B cell (primary cell): ENCODE measurements at regions not wholly inside any gene's neighbourhood (a gene's known extent, or its start where the extent isn't known, plus 50 kb on each side); places are given as distances from the start of the nearest gene placed in this dataset.

Source experiments
- ATAC-seq: fragments of 200-7000 bp; cut with Tn5 transposase; one replicate; pipeline ENCODE4 v1.10.0; 2021; ENCODE audit warnings: low read depth, mild to moderate bottlenecking, moderate number of reproducible peaks, moderate library complexity
- CTCF ChIA-PET: fragments of 350-600 bp; sonication (Branson Sonifier 250); formaldehyde crosslinking; loops from one replicate; lab custom pipeline; 2021; ENCODE audit warnings: antibody characterized with exemption, inconsistent platforms; lab: Charles Lee
- POLR2A ChIA-PET: fragments of 350-600 bp; sonication (Branson Sonifier 250); formaldehyde crosslinking; loops from one replicate; lab custom pipeline; 2021; ENCODE audit warnings: antibody characterized with exemption; lab: Charles Lee
- DNase-seq: peaks from one replicate; pipeline ENCODE4 v3.0.0; 2013
- H2AFZ ChIP-seq: 2 replicates; pipeline ENCODE4 v1.6.1; 2012; ENCODE audit warnings: mild to moderate bottlenecking, low read depth, low read length; ENCODE audit not compliant: insufficient read depth, poor library complexity, severe bottlenecking
- H3K27ac ChIP-seq, 2 donors: 1 replicate in 1 of 2; 2 replicates in 1 of 2; pipeline ENCODE4 v1.5.1; 2012 to 2013; ENCODE audit warnings: low read length in 2 of 2, mild to moderate bottlenecking in 2 of 2, moderate library complexity in 1 of 2
- H3K27me3 ChIP-seq, 4 experiments: fragments of 200-600 bp in 1 of 4; sonication (generic) in 1 of 4; replicated peaks in 1 of 4; 1 replicate in 2 of 4; 2 replicates in 2 of 4; pipeline versions ENCODE4 v1.6.1 to v1.7.0; 2013 to 2016; ENCODE audit warnings: low read length in 3 of 4, mild to moderate bottlenecking in 2 of 4, mixed read lengths in 1 of 4, moderate library complexity in 1 of 4; ENCODE audit not compliant: insufficient read depth in 4 of 4, control insufficient read depth in 3 of 4; ENCODE audit errors: control extremely low read depth in 1 of 4
- H3K36me3 ChIP-seq, 2 experiments: replicated peaks in 1 of 2; 1 replicate in 1 of 2; 2 replicates in 1 of 2; pipeline versions ENCODE4 v1.6.1 to v1.7.1; 2013; ENCODE audit warnings: low read length in 1 of 2; ENCODE audit not compliant: insufficient read depth in 2 of 2, control insufficient read depth in 1 of 2; ENCODE audit errors: control extremely low read depth in 1 of 2, extremely low read depth in 1 of 2
- H3K4me1 ChIP-seq, 2 donors: fragments of 200-600 bp in 1 of 2; sonication (generic) in 1 of 2; 1 replicate in 1 of 2; 2 replicates in 1 of 2; pipeline versions ENCODE4 v1.5.1 to v1.6.1; 2013 to 2017; ENCODE audit warnings: low read length in 2 of 2; ENCODE audit not compliant: control insufficient read depth in 2 of 2, insufficient read depth in 2 of 2
- H3K4me2 ChIP-seq: replicated peaks from 2 replicates; pipeline ENCODE3; 2012; ENCODE audit warnings: mild to moderate bottlenecking, low read depth, low read length; ENCODE audit not compliant: poor library complexity, severe bottlenecking
- H3K4me3 ChIP-seq, 5 experiments: fragments of 200-600 bp in 1 of 5; sonication (generic) in 1 of 5; 1 replicate in 3 of 5; 2 replicates in 2 of 5; pipeline versions ENCODE4 v1.5.1 to v1.7.0; 2011 to 2016; ENCODE audit warnings: low read length in 4 of 5, mild to moderate bottlenecking in 4 of 5, low read depth in 2 of 5, control low read depth in 1 of 5, moderate library complexity in 1 of 5; ENCODE audit not compliant: insufficient read depth in 1 of 5; ENCODE audit errors: control extremely low read depth in 1 of 5, extremely low read depth in 1 of 5
- H3K79me2 ChIP-seq: fragments of 200-600 bp; sonication (generic); one replicate; pipeline ENCODE4 v1.6.0; 2016; ENCODE audit warnings: low read length; ENCODE audit not compliant: control insufficient read depth, insufficient read depth
- H3K9ac ChIP-seq: fragments of 200-600 bp; sonication (generic); 2 replicates; pipeline ENCODE4 v1.6.1; 2017; ENCODE audit warnings: mild to moderate bottlenecking, low read length, moderate library complexity
- H3K9me3 ChIP-seq, 3 donors: one replicate each; pipeline versions ENCODE4 v1.6.1 to v1.7.1; 2013; ENCODE audit warnings: low read length in 2 of 3; ENCODE audit not compliant: control insufficient read depth in 2 of 3, insufficient read depth in 1 of 3; ENCODE audit errors: control extremely low read depth in 1 of 3
- H4K20me1 ChIP-seq: 2 replicates; pipeline ENCODE4 v1.6.0; 2012; ENCODE audit warnings: mild to moderate bottlenecking, low read length; ENCODE audit not compliant: insufficient read depth, control insufficient read depth, poor library complexity, severe bottlenecking
- H3K27ac Mint-ChIP-seq: one replicate; pipeline ENCODE4 v1.8.0; 2021; ENCODE audit warnings: mixed read lengths
- H3K27me3 Mint-ChIP-seq: one replicate; pipeline ENCODE4 v1.8.0; 2021; ENCODE audit warnings: mixed read lengths
- H3K4me1 Mint-ChIP-seq: one replicate; pipeline ENCODE4 v1.8.0; 2021; ENCODE audit warnings: mixed read lengths
- H3K4me3 Mint-ChIP-seq: one replicate; pipeline ENCODE4 v1.8.0; 2021; ENCODE audit warnings: mixed read lengths
- H3K9me3 Mint-ChIP-seq: one replicate; pipeline ENCODE4 v1.8.0; 2022; ENCODE audit warnings: mixed read lengths; ENCODE audit not compliant: insufficient read depth
- EZH2 ChIP-seq: IDR thresholded peaks from 2 replicates; pipeline ENCODE4 v1.6.1; 2012; ENCODE audit warnings: borderline replicate concordance, low read depth, mild to moderate bottlenecking, moderate library complexity, low read length; ENCODE audit not compliant: insufficient read depth, poor library complexity, severe bottlenecking
- WGBS: methylation state at CpG from one replicate; pipeline ENCODE4 v1.1.5; 2013; ENCODE audit warnings: missing lambda C conversion rate; ENCODE audit not compliant: insufficient coverage; 5-methylcytosine and 5-hydroxymethylcytosine counted together
- intact Hi-C: fragments of 100-400 bp; cut with micrococcal nuclease; formaldehyde crosslinking; loops from one replicate; pipeline ENCODE4 v1.10.0; 2022
- TF ChIP-seq, protein P1 (sequence below): fragments of 200-600 bp; IDR thresholded peaks from one replicate; pipeline ENCODE4 v1.8.0; 2022; ENCODE audit warnings: antibody characterized with exemption, mild to moderate bottlenecking

- Histone ChIP-seq H3K4me2 (no peak overlapping the region), H3K27me3 (no peaks in the 10 kb centered on the region), H4K20me1 (no peaks in the 10 kb centered on the region), H3K4me1 (no peaks in the 10 kb centered on the region), H3K9ac (no peak overlapping the region), H3K79me2 (no peaks in the 10 kb centered on the region), H3K9me3 (no peaks in the 10 kb centered on the region), H2AFZ (no peak overlapping the region), H3K36me3 (no peaks in the 10 kb centered on the region), H3K4me3 (no peak overlapping the region), H3K27ac (no peak overlapping the region)
- no peak for ATAC-seq
- TF ChIP-seq EZH2: no peak
- TF ChIP-seq, protein P1, sequence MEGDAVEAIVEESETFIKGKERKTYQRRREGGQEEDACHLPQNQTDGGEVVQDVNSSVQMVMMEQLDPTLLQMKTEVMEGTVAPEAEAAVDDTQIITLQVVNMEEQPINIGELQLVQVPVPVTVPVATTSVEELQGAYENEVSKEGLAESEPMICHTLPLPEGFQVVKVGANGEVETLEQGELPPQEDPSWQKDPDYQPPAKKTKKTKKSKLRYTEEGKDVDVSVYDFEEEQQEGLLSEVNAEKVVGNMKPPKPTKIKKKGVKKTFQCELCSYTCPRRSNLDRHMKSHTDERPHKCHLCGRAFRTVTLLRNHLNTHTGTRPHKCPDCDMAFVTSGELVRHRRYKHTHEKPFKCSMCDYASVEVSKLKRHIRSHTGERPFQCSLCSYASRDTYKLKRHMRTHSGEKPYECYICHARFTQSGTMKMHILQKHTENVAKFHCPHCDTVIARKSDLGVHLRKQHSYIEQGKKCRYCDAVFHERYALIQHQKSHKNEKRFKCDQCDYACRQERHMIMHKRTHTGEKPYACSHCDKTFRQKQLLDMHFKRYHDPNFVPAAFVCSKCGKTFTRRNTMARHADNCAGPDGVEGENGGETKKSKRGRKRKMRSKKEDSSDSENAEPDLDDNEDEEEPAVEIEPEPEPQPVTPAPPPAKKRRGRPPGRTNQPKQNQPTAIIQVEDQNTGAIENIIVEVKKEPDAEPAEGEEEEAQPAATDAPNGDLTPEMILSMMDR: no peak
- ChIA-PET POLR2A (no interaction called here), CTCF (no interaction called here)
- Mint-ChIP-seq H3K4me1 (no peaks in the 10 kb centered on the region), H3K4me3 (no peak overlapping the region), H3K9me3 (no peaks in the 10 kb centered on the region), H3K27ac (no peak overlapping the region), H3K27me3 (no peaks in the 10 kb centered on the region)
- WGBS: 100% methylated on average over 1 of the region's 2 CpGs
- DNase-seq: no peak
- intact Hi-C loops: no loop called here
Observed at GRCh38 chr4:30833206-30833605, 113.0 kb downstream of the PCDH7 start.

DNA sequence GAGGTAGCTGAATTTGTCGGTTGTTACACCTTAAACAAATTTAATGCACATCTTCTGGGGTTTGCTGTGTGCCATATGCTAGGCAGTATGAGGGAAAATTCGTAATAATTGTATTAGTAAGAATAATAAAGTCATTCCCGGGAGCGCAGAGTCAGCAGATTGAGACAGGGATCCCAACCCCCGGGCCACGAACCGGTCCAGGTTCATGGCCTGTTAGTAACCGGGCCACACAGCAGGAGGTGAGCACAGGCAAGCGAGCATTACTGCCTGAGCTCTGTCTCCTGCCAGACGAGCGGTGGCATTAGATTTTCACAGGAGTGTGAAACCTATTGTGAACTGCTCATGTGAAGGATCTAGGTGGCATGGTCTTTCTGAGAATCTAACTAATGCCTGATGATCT lies 114.9 kb downstream of the PCDH7 start:
- Histone ChIP-seq H3K27me3 (no peaks in the 10 kb centered on the region), H3K9me3 (no peaks in the 10 kb centered on the region), H4K20me1 (no peaks in the 10 kb centered on the region), H3K4me3 (no peak overlapping the region), H3K4me1 (no peaks in the 10 kb centered on the region), H2AFZ (no peak overlapping the region), H3K36me3 (no peaks in the 10 kb centered on the region), H3K27ac (no peak overlapping the region), H3K79me2 (no peaks in the 10 kb centered on the region), H3K4me2 (no peak overlapping the region), H3K9ac (no peak overlapping the region)
- Mint-ChIP-seq H3K9me3 (no peaks in the 10 kb centered on the region), H3K4me1 (no peaks in the 10 kb centered on the region), H3K27ac (no peak overlapping the region), H3K27me3 (no peaks in the 10 kb centered on the region), H3K4me3 (no peak overlapping the region)
- DNase-seq: no peak
- intact Hi-C loops: no loop called here
- TF ChIP-seq, protein P1: no peak
- no peak for TF ChIP-seq EZH2
- ChIA-PET CTCF (no interaction called here), POLR2A (no interaction called here)
- ATAC-seq: no peak
- 94% methylated on average over 10 of the region's 11 CpGs for WGBS
